ENCODE measurements at regions not wholly inside any gene's neighbourhood (a gene's known extent, or its start where the extent isn't known, plus 50 kb on each side); places are given as distances from the start of the nearest gene placed in this dataset.

GRCh38 chr3:59578129-59578528, 528.3 kb upstream of the CFAP20DC start:
- no peak for DNase-seq

GRCh38 chr3:59576606-59577005, 526.8 kb upstream of the CFAP20DC start:
- DNase-seq, result no peak

- peak; percentile 35 for DNase-seq
These were observed 525.5 kb upstream of the CFAP20DC start for GRCh38 chr3:59575113-59576001.

- DNase-seq, result no peak
These were observed 524.1 kb upstream of the CFAP20DC start for GRCh38 chr3:59573911-59574310.

GRCh38 chr3:59572106-59572505, 522.3 kb upstream of the CFAP20DC start:
- DNase-seq, result no peak

- DNase-seq, result no peak
These were observed 521.0 kb upstream of the CFAP20DC start for GRCh38 chr3:59570806-59571205.

- no peak for DNase-seq
These were observed 517.8 kb upstream of the CFAP20DC start for GRCh38 chr3:59567661-59568060.

- no peak for DNase-seq
These were observed 516.7 kb upstream of the CFAP20DC start for GRCh38 chr3:59566481-59566975.

GRCh38 chr3:59565125-59565524, 515.3 kb upstream of the CFAP20DC start:
- DNase-seq, result no peak

GRCh38 chr3:59563966-59564365, 514.1 kb upstream of the CFAP20DC start:
- no peak for DNase-seq

- no peak for DNase-seq
These were observed 513.3 kb upstream of the CFAP20DC start for GRCh38 chr3:59563072-59563605.

GRCh38 chr3:59559721-59560435, 510.1 kb upstream of the CFAP20DC start:
- no peak for DNase-seq

- no peak for DNase-seq
These were observed 509.3 kb upstream of the CFAP20DC start for GRCh38 chr3:59558906-59559720.

- DNase-seq, result no peak
These were observed 505.9 kb upstream of the CFAP20DC start for GRCh38 chr3:59555593-59556315.

- no peak for DNase-seq
These were observed 503.3 kb upstream of the CFAP20DC start for GRCh38 chr3:59553076-59553475.

GRCh38 chr3:59551834-59552233, 502.0 kb upstream of the CFAP20DC start:
- no peak for DNase-seq

- no peak for DNase-seq
These were observed 500.1 kb upstream of the CFAP20DC start for GRCh38 chr3:59549962-59550361.

- DNase-seq, result no peak
These were observed 498.0 kb upstream of the CFAP20DC start for GRCh38 chr3:59547874-59548273.

GRCh38 chr3:59546522-59546921, 496.7 kb upstream of the CFAP20DC start:
- DNase-seq, result no peak

- no peak for DNase-seq
These were observed 495.5 kb upstream of the CFAP20DC start for GRCh38 chr3:59545374-59545773.

- no peak for DNase-seq
These were observed 492.5 kb upstream of the CFAP20DC start for GRCh38 chr3:59542276-59542675.

GRCh38 chr3:59540696-59541095, 490.9 kb upstream of the CFAP20DC start:
- DNase-seq, result no peak
